GM12878 (cell line): ENCODE measurements at regions not wholly inside any gene's neighbourhood (a gene's known extent, or its start where the extent isn't known, plus 50 kb on each side); places are given as distances from the start of the nearest gene placed in this dataset.

Experiments used
- ATAC-seq: fragments of 200-7000 bp; cut with Tn5 transposase; 3 replicates; pipeline ENCODE4 v1.9.1; 2020; ENCODE audit warnings: mild to moderate bottlenecking, moderate library complexity
- BruUV-seq: library from RNA; stranded (reverse); fragments of 400-500 nt; replicated peaks from 2 replicates; lab custom pipeline; 2021; lab: Mats Ljungman, UMichigan
- CTCF ChIA-PET: fragments of 300-600 bp; sonication (Branson Sonifier 250); formaldehyde crosslinking; extraction: SDS; loops from one replicate; lab custom pipeline; 2021; ENCODE audit warnings: inconsistent platforms; lab: Yijun Ruan, JAX
- POLR2A ChIA-PET: fragments of 350-600 bp; formaldehyde crosslinking; extraction: SDS; loops from one replicate; lab custom pipeline; 2021; ENCODE audit warnings: inconsistent platforms; lab: Charles Lee
- RAD21 ChIA-PET: fragments of 300-600 bp; sonication (Branson Sonifier 250); formaldehyde crosslinking; loops from one replicate; lab custom pipeline; 2023; ENCODE audit warnings: antibody characterized with exemption; ENCODE audit not compliant: unreplicated experiment; lab: Charles Lee
- SMC1A ChIA-PET: fragments of 300-600 bp; sonication (Branson Sonifier 250); formaldehyde crosslinking; loops from one replicate; lab custom pipeline; 2023; ENCODE audit not compliant: unreplicated experiment, uncharacterized antibody; lab: Charles Lee
- DNase-seq: peaks from one replicate; pipeline ENCODE4 v3.0.0-alpha.2; 2011; ENCODE audit warnings: low read depth, low spot score
- FAIRE-seq: peaks from 3 replicates; lab custom pipeline; 2011; peaks lifted over from hg19 to GRCh38; lab: Jason Lieb, UNC
- H2AFZ ChIP-seq: 2 replicates; pipeline ENCODE4 v1.6.0; 2011; ENCODE audit warnings: low read depth, low read length, control low read depth; ENCODE audit not compliant: control insufficient read depth
- H3K27ac ChIP-seq: 2 replicates; pipeline ENCODE4 v1.5.1; 2011; ENCODE audit warnings: control low read depth; ENCODE audit not compliant: control insufficient read depth, insufficient read depth
- H3K27me3 ChIP-seq, 2 experiments: replicated peaks in 1 of 2; 2 replicates each; pipeline versions ENCODE4 v1.6.0 to v1.6.1; 2011; ENCODE audit warnings: low read length in 1 of 2; ENCODE audit not compliant: control insufficient read depth in 2 of 2, insufficient read depth in 2 of 2
- H3K36me3 ChIP-seq, 2 experiments: 2 replicates each; pipeline ENCODE4 v1.5.1; 2011; ENCODE audit warnings: low read length in 1 of 2; ENCODE audit not compliant: control insufficient read depth in 2 of 2, insufficient read depth in 2 of 2
- H3K4me1 ChIP-seq: 2 replicates; pipeline ENCODE4 v1.6.1; 2011; ENCODE audit warnings: mild to moderate bottlenecking, low read length, moderate library complexity, mixed read lengths; ENCODE audit not compliant: control insufficient read depth, insufficient read depth
- H3K4me2 ChIP-seq: 2 replicates; pipeline ENCODE4 v1.6.0; 2011; ENCODE audit warnings: control low read depth; ENCODE audit not compliant: control insufficient read depth, insufficient read depth
- H3K4me3 ChIP-seq: fragments of 200-600 bp; sonication (generic); 2 replicates; pipeline ENCODE4 v1.5.1; 2016
- H3K79me2 ChIP-seq: 2 replicates; pipeline ENCODE4 v1.6.0; 2011; ENCODE audit warnings: low read length; ENCODE audit not compliant: control insufficient read depth, insufficient read depth
- H3K9ac ChIP-seq: 2 replicates; pipeline ENCODE4 v1.8.0; 2011; ENCODE audit warnings: low read length, control low read depth, mixed read lengths; ENCODE audit not compliant: control insufficient read depth, insufficient read depth
- H3K9me3 ChIP-seq: replicated peaks from 3 replicates; pipeline ENCODE4 v1.5.1; 2011; ENCODE audit warnings: mild to moderate bottlenecking, low read length; ENCODE audit not compliant: control insufficient read depth, insufficient read depth
- H4K20me1 ChIP-seq: 2 replicates; pipeline ENCODE4 v1.6.0; 2011; ENCODE audit not compliant: control insufficient read depth, insufficient read depth
- BHLHE40 ChIP-seq, 2 experiments: fragments of 450-650 bp in 1 of 2; IDR thresholded peaks; 2 replicates each; pipeline ENCODE4 v1.6.1; 2011 to 2017; ENCODE audit warnings: low read depth in 2 of 2, borderline replicate concordance in 1 of 2, improper control_type of control experiment in 1 of 2, low read length in 1 of 2, mild to moderate bottlenecking in 1 of 2
- CBX3 ChIP-seq: fragments of 200-600 bp; sonication (generic); IDR thresholded peaks from 2 replicates; pipeline ENCODE4 v1.6.1; 2016; ENCODE audit warnings: low read depth, borderline replicate concordance
- DPF2 ChIP-seq: fragments of 450-650 bp; IDR thresholded peaks from 2 replicates; pipeline ENCODE4 v1.6.1; 2017; ENCODE audit warnings: mild to moderate bottlenecking
- IKZF1 ChIP-seq: fragments of 450-650 bp; conservative IDR thresholded peaks from 2 replicates; pipeline ENCODE4 v1.6.1; 2017; ENCODE audit warnings: antibody characterized with exemption, mild to moderate bottlenecking
- RUNX3 ChIP-seq: IDR thresholded peaks from 2 replicates; pipeline ENCODE4 v1.6.1; 2012; ENCODE audit warnings: low read length, inconsistent platforms
- WGBS: methylation state at CpG from one replicate; pipeline ENCODE4 v1.1.6; 2016; ENCODE audit warnings: low lambda C conversion rate; ENCODE audit not compliant: insufficient replicate concordance, insufficient coverage; ENCODE audit errors: missing lambda C conversion rate; 5-methylcytosine and 5-hydroxymethylcytosine counted together
- in situ Hi-C: fragments of 300-500 bp; cut with MboI; formaldehyde crosslinking; loops from 9 replicates; pipeline ENCODE4 v1.14.3; 2018; ENCODE audit warnings: mixed read lengths
- intact Hi-C: fragments of 100-400 bp; cut with micrococcal nuclease; formaldehyde crosslinking; loops from one replicate; pipeline ENCODE4 v1.14.2; 2022; ENCODE audit not compliant: unreplicated experiment
- TF ChIP-seq, protein P1 (sequence below), 3 experiments: IDR thresholded peaks in 2 of 3; conservative IDR thresholded peaks in 1 of 3; 2 replicates each; pipeline ENCODE4 v1.5.1; 2011; ENCODE audit warnings: low read depth in 3 of 3, low read length in 3 of 3, mild to moderate bottlenecking in 3 of 3, control low read depth in 2 of 3, moderate library complexity in 2 of 3, inconsistent platforms in 1 of 3, mixed read lengths in 1 of 3; ENCODE audit not compliant: control insufficient read depth in 2 of 3, insufficient read depth in 1 of 3; ENCODE audit errors: extremely low read depth in 1 of 3

DNA sequence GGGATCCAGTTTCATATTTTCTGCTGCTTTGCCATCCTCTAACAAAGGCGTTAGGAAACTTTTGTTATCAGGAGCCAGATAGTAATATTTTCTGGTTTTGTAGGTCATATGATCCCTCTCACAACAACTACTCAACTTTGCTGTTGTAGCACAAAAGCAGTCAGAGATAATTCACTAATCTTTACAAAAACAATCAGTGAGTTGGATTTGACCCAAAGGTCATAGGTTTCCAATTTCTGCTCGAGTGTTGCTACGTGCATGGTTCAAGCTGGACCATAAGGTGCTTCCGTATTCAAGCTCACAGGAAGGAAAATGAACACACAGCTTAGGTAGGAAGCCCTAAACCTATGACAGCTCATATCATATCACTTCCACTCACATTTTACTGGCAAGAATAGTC, 92.4 kb upstream of the SFMBT2 start:
- POLR2A ChIA-PET: no interaction called here
- intact Hi-C loops (no loop called here), in situ Hi-C loops (no loop called here)
- WGBS: 89% methylated on average over 4 of the region's 4 CpGs
- no peak overlapping the region for H3K9ac ChIP-seq
- SMC1A ChIA-PET: interaction anchor here (1.3 to 3.8 kb wide), 2 partner anchors 10 to 26 kb away, joined by 3 to 29 read pairs; no protein-coding TSS in a partner anchor
- no peaks in the 10 kb centered on the region for H3K27me3 ChIP-seq
- H4K20me1 ChIP-seq: no peaks in the 10 kb centered on the region
- no TSS peak for BruUV-seq
- RAD21 ChIA-PET: interaction anchor here (1.8 to 4.1 kb wide), 2 partner anchors 10 to 22 kb away, joined by 5 to 12 read pairs; no protein-coding TSS in a partner anchor
- no peak for TF ChIP-seq DPF2
- TF ChIP-seq, protein P1, sequence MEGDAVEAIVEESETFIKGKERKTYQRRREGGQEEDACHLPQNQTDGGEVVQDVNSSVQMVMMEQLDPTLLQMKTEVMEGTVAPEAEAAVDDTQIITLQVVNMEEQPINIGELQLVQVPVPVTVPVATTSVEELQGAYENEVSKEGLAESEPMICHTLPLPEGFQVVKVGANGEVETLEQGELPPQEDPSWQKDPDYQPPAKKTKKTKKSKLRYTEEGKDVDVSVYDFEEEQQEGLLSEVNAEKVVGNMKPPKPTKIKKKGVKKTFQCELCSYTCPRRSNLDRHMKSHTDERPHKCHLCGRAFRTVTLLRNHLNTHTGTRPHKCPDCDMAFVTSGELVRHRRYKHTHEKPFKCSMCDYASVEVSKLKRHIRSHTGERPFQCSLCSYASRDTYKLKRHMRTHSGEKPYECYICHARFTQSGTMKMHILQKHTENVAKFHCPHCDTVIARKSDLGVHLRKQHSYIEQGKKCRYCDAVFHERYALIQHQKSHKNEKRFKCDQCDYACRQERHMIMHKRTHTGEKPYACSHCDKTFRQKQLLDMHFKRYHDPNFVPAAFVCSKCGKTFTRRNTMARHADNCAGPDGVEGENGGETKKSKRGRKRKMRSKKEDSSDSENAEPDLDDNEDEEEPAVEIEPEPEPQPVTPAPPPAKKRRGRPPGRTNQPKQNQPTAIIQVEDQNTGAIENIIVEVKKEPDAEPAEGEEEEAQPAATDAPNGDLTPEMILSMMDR (IDR thresholded peaks at IDR 0.05 in 2 of 3, conservative IDR thresholded peaks at IDR 0.05 in 1 of 3; ENCODE audit: control insufficient read depth in 2 of 3, extremely low read depth in 1 of 3, insufficient read depth in 1 of 3, low read depth in 3 of 3, low read length in 3 of 3): no peak
- H3K79me2 ChIP-seq: no peaks in the 10 kb centered on the region
- no peak overlapping the region for H3K27ac ChIP-seq
- H3K4me1 ChIP-seq: peaks cover 13% of the 10 kb centered on the region
- CTCF ChIA-PET: interaction anchor here (0.6 to 2.2 kb wide), 2 partner anchors 22 to 539 kb away, joined by 3 to 9 read pairs; no protein-coding TSS in a partner anchor
- no peaks in the 10 kb centered on the region for H3K36me3 ChIP-seq
- ATAC-seq (no peak), FAIRE-seq (peak; percentile 69), DNase-seq (no peak)
- H3K9me3 ChIP-seq: no peaks in the 10 kb centered on the region
- no peak overlapping the region for H3K4me2 ChIP-seq
- H2AFZ ChIP-seq: no peak overlapping the region
- H3K4me3 ChIP-seq: no peak overlapping the region

DNA sequence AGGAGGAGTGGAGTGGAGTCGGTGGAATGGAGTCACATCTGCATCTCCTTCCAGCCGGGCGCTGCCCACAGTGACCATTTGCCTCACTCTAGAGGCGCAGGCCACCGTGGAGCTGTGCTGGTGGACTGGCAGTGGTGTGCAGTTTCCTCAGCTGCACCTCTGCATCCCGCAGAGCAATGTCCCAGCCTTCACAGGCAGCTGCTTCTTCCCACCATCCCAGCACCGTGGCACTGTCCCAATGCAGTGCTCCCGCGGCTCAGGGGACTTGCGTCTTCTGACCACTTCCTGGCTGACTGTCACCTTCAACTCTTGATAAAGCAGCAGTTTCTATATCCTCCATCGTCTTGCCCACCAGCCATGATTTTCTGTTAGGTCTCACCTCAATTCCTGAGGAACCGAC, 90.3 kb upstream of the SFMBT2 start:
- intact Hi-C loops (no loop called here), in situ Hi-C loops (no loop called here)
- SMC1A ChIA-PET: interaction anchor here (0.9 to 1.8 kb wide), 2 partner anchors 16 to 24 kb away, joined by 3 to 10 read pairs; no protein-coding TSS in a partner anchor
- POLR2A ChIA-PET: interaction anchor here (0.6 to 0.7 kb wide), 3 partner anchors 16 to 573 kb away, joined by 3 to 6 read pairs (median 3); no protein-coding TSS in a partner anchor
- H3K4me2 ChIP-seq: no peak overlapping the region
- no peaks in the 10 kb centered on the region for H4K20me1 ChIP-seq
- TF ChIP-seq CBX3 (no peak), IKZF1 (0 out of 2 replicates have a peak, but pooled peaks have one; percentile 32), RUNX3 (peak; percentile 20; the same call in 1 of the 2 replicates), BHLHE40 (IDR thresholded peaks at IDR 0.05; ENCODE audit: borderline replicate concordance in 1 of 2, low read depth in 2 of 2, low read length in 1 of 2) (no peak), DPF2 (no peak)
- ATAC-seq (peak; percentile 41), DNase-seq (no peak), FAIRE-seq (peak; percentile 70)
- no TSS peak for BruUV-seq
- H3K27me3 ChIP-seq: no peaks in the 10 kb centered on the region
- RAD21 ChIA-PET: interaction anchor here (1.2 to 4.1 kb wide), 2 partner anchors 8 to 22 kb away, joined by 3 to 12 read pairs; no protein-coding TSS in a partner anchor
- WGBS: 51% methylated on average over 12 of the region's 12 CpGs
- H3K27ac ChIP-seq: no peak overlapping the region
- H3K4me3 ChIP-seq: no peak overlapping the region
- CTCF ChIA-PET: interaction anchor here (1.0 to 1.8 kb wide), 2 partner anchors 16 to 23 kb away, joined by 3 to 4 read pairs; no protein-coding TSS in a partner anchor
- H3K4me1 ChIP-seq: peaks cover 8% of the 10 kb centered on the region
- peak overlapping the region; percentile 45 for H2AFZ ChIP-seq
- H3K9me3 ChIP-seq: no peaks in the 10 kb centered on the region
- no peak overlapping the region for H3K9ac ChIP-seq
- H3K79me2 ChIP-seq: no peaks in the 10 kb centered on the region
- no peaks in the 10 kb centered on the region for H3K36me3 ChIP-seq
